Small intestine (tissue), 7 donors: ENCODE measurements at regions not wholly inside any gene's neighbourhood (a gene's known extent, or its start where the extent isn't known, plus 50 kb on each side); places are given as distances from the start of the nearest gene placed in this dataset.

ENCODE experiments used
- DNase-seq, 2 donors: peaks; one replicate each; pipeline versions ENCODE4 v3.0.0 to v3.0.0-alpha.2; 2013
- FAIRE-seq: peaks from 2 replicates; lab custom pipeline; 2012; peaks lifted over from hg19 to GRCh38; lab: Jason Lieb, UNC
- H3K27ac ChIP-seq, 3 donors: one replicate each; pipeline ENCODE4 v1.5.1; 2013; ENCODE audit warnings: low read length in 2 of 3, mild to moderate bottlenecking in 2 of 3, control low read depth in 1 of 3, inconsistent platforms in 1 of 3, low read depth in 1 of 3, moderate library complexity in 1 of 3
- H3K27me3 ChIP-seq, 3 donors: one replicate each; pipeline ENCODE4 v1.6.1; 2013; ENCODE audit warnings: low read length in 3 of 3, inconsistent platforms in 1 of 3; ENCODE audit not compliant: control insufficient read depth in 3 of 3, insufficient read depth in 3 of 3
- H3K36me3 ChIP-seq, 3 donors: one replicate each; pipeline ENCODE4 v1.6.1; 2013; ENCODE audit warnings: low read length in 3 of 3, inconsistent platforms in 1 of 3, low read depth in 1 of 3, mild to moderate bottlenecking in 1 of 3, moderate library complexity in 1 of 3; ENCODE audit not compliant: control insufficient read depth in 3 of 3, insufficient read depth in 2 of 3
- H3K4me1 ChIP-seq, 3 donors: one replicate each; pipeline ENCODE4 v1.6.1; 2013; ENCODE audit warnings: low read length in 2 of 3, inconsistent platforms in 1 of 3, low read depth in 1 of 3, mild to moderate bottlenecking in 1 of 3, moderate library complexity in 1 of 3; ENCODE audit not compliant: control insufficient read depth in 3 of 3, insufficient read depth in 2 of 3
- H3K4me3 ChIP-seq, 3 donors: one replicate each; pipeline ENCODE4 v1.5.1; 2013; ENCODE audit warnings: low read length in 3 of 3, control low read depth in 1 of 3, inconsistent platforms in 1 of 3, low read depth in 1 of 3, mild to moderate bottlenecking in 1 of 3, moderate library complexity in 1 of 3
- H3K9me3 ChIP-seq, 2 donors: one replicate each; pipeline ENCODE4 v1.6.1; 2013; ENCODE audit warnings: low read depth in 1 of 2, low read length in 1 of 2; ENCODE audit not compliant: control insufficient read depth in 2 of 2, insufficient read depth in 1 of 2
- WGBS, 3 donors: extraction: QIAGEN DNeasy Blood & Tissue Kit; methylation state at CpG; one replicate each; pipeline ENCODE4 v1.1.7; 2013; 5-methylcytosine and 5-hydroxymethylcytosine counted together
- donor health status: healthy with polysubstance abuse.
- donor health status: control.
- donor health status: control.
- donor health status: Bipolar disorder and iron deficiency.
- donor health status: healthy.

DNA sequence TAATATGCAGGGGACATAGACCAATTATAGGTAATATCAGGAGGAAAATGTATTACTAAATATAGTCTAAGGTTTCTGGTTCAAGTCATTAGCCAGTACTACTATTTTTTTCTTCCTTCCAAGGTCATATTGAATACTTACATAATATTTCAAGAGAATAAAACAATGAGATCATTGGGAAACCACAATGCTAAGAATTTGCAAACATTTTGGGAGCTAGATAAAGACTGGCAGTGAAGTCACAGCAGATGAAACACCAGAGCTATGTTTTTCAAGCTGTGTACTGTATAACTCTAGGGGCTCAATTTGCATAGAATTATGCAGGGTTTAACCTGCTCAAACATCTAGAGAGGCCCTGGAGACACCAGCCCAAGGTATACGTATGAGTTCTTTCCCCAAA lies 80.5 kb upstream of the KCNH7 start:
- WGBS, 3 donors, result 78 to 96% (median 91%) methylated on average over 1 of the region's 1 CpG
- no peaks in the 10 kb centered on the region for H3K36me3 ChIP-seq
- DNase-seq (no peak), FAIRE-seq (no peak)
- peaks cover 0 to 2% (median 0%) of the 10 kb centered on the region in 3 donors for H3K4me1 ChIP-seq
- no peaks in the 10 kb centered on the region for H3K27me3 ChIP-seq
- H3K27ac ChIP-seq, result no peak overlapping the region
- H3K4me3 ChIP-seq, result no peak overlapping the region
- peaks cover 0 to 7% of the 10 kb centered on the region in 2 donors for H3K9me3 ChIP-seq

DNA sequence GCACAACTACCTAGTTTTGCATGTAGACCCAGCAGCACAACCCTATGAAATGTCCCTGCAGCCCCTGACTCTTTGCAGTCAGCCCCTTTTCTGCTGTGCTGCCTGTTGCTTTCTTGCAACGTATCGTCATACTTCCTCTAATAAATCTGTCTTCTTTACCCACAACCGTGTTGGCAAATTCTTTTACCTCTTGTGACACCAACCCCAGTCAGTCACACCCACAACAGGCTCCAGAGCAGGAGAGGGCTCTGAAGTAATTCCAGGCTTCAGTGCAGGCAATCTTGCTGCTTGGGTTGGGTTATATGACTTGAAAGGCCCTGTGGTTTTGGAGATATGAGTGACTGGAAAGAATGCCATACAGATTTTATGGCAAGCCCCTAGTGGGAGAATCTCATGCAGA lies 79.1 kb upstream of the KCNH7 start:
- Histone ChIP-seq H3K9me3 (peaks cover 0 to 7% of the 10 kb centered on the region in 2 donors), H3K4me1 (peaks cover 0 to 2% (median 0%) of the 10 kb centered on the region in 3 donors), H3K27ac (no peak overlapping the region), H3K36me3 (no peaks in the 10 kb centered on the region), H3K27me3 (no peaks in the 10 kb centered on the region), H3K4me3 (no peak overlapping the region)
- DNase-seq (no peak), FAIRE-seq (no peak)
- 53 to 79% (median 61%) methylated on average over 3 of the region's 3 CpGs for WGBS, 3 donors

DNA sequence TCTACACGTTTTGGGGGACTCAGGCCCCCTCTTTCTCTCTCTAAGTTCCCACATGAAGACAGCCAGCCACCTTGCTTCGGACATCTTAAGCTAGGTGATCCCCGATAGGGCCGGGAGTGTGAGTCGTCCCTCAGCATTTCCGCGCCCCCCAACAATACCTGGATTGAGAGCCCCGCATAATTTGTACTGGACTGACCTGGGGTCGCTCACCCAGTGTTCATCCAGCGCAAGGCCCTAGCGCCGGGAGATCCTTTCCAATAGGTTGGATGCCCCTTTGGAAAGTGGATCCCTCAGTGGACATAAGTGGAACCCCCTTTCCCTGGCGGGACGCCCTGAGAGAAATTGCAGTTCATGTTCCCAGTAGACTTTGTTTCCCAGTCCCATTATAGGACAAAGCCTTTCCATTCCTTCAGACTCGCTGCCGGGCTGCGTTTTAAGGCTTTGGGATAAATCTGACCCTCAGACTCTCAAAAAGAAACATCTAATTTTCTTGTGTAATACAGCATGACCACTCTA lies 77.8 kb upstream of the KCNH7 start:
- Histone ChIP-seq H3K4me3 (no peak overlapping the region), H3K4me1 (no peaks in the 10 kb centered on the region), H3K36me3 (no peaks in the 10 kb centered on the region), H3K27me3 (no peaks in the 10 kb centered on the region), H3K9me3 (peaks cover 0 to 7% of the 10 kb centered on the region in 2 donors), H3K27ac (no peak overlapping the region)
- WGBS, 3 donors, result 87 to 94% (median 92%) methylated on average over 17 of the region's 17 CpGs
- DNase-seq (no peak), FAIRE-seq (no peak)

DNA sequence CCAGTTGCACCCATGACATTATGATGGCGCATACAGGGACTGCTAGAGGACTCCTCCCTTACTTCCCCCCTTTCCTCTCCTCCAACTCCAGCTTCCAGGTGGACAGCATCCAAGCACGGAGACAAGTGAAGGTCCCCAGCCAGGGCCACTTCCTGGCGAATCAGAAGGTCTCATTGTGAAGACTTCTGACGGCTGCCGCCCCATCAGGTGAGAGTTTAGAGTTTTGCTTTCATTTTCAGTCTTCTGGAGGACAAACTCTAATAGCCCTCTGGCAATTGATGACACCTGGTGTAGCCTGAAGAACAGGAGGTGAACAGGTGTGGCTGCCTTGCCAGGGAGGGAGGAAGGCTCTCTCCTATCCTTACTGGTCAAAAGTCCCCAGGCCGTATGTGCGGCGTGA lies 77.3 kb upstream of the KCNH7 start:
- Histone ChIP-seq H3K4me3 (no peak overlapping the region), H3K36me3 (no peaks in the 10 kb centered on the region), H3K27me3 (no peaks in the 10 kb centered on the region), H3K27ac (no peak overlapping the region), H3K4me1 (no peaks in the 10 kb centered on the region), H3K9me3 (peaks cover 0 to 7% of the 10 kb centered on the region in 2 donors)
- WGBS, 3 donors, result 25 to 77% (median 60%) methylated on average over 8 of the region's 8 CpGs
- peak; percentile 13 to 59 for DNase-seq
- no peak for FAIRE-seq

DNA sequence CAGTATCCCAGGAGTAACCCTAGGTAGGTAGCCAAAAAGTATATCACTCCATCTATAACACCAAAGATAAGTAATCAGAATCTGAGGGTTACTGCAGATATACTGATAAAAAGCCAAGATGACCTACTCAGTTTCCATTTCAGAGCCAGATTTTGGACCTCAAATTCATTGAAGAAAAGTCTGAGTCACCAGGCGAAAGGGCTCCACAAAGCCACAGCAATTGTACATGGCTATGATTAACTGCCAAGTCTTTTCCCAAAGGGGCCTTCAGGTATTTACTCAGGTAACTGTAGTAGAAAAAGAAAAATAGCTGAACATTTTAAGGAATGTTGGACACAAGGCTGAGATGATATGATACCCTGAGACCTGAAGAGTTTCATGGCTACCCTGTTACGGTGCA lies 75.6 kb upstream of the KCNH7 start:
- Histone ChIP-seq H3K4me1 (no peaks in the 10 kb centered on the region), H3K27me3 (no peaks in the 10 kb centered on the region), H3K9me3 (peaks cover 0 to 7% of the 10 kb centered on the region in 2 donors), H3K4me3 (no peak overlapping the region), H3K36me3 (no peaks in the 10 kb centered on the region), H3K27ac (no peak overlapping the region)
- WGBS, 3 donors, result 91 to 96% (median 91%) methylated on average over 2 of the region's 2 CpGs
- DNase-seq (no peak), FAIRE-seq (no peak)

- Histone ChIP-seq H3K36me3 (no peaks in the 10 kb centered on the region), H3K27ac (no peak overlapping the region), H3K9me3 (peaks cover 0 to 7% of the 10 kb centered on the region in 2 donors), H3K4me1 (no peaks in the 10 kb centered on the region), H3K27me3 (no peaks in the 10 kb centered on the region), H3K4me3 (no peak overlapping the region)
- 83 to 91% (median 88%) methylated on average over 2 of the region's 2 CpGs for WGBS, 3 donors
- DNase-seq (no peak), FAIRE-seq (no peak)
Measured at GRCh38 chr2:162912787-162913186, 74.2 kb upstream of the KCNH7 start.

- WGBS, 3 donors, result 43 to 55% (median 43%) methylated on average over 2 of the region's 2 CpGs
- no peaks in the 10 kb centered on the region for H3K36me3 ChIP-seq
- DNase-seq (no peak), FAIRE-seq (no peak)
- H3K9me3 ChIP-seq, result no peaks in the 10 kb centered on the region
- no peak overlapping the region for H3K4me3 ChIP-seq
- no peaks in the 10 kb centered on the region for H3K27me3 ChIP-seq
- H3K4me1 ChIP-seq, result no peaks in the 10 kb centered on the region
- H3K27ac ChIP-seq, result no peak overlapping the region
Measured at GRCh38 chr2:162908567-162908966, 70.0 kb upstream of the KCNH7 start.

DNA sequence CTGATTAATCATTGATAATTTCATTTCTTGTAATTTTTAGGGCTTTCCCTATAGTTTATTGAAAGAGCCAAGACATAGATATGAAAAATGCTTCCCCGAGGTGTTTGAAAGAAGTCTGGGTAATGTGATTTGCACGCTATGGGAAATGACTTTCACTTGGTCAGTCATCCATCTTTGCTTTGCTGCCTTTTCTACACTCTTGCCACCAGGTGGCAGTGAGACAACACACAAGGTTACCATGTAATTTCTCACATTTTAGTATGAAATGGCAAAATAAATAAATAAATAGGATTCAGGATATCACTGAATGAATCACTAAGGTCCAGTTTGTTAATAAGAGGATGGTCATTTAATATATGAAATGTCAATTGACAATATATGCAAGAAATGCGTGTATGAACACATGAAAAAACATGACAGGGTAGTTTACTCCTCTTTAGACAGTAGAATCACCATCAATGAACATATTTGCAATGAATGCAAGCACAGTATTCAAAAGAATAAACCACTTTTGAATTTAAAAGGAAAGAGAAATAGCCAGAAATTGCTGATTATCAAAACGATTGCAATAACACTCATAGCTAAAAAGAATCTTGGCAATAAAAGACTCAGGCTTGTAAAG lies 52.2 kb upstream of the KCNH7 start:
- Histone ChIP-seq H3K4me1 (no peaks in the 10 kb centered on the region), H3K9me3 (no peaks in the 10 kb centered on the region), H3K27me3 (no peaks in the 10 kb centered on the region), H3K36me3 (no peaks in the 10 kb centered on the region), H3K27ac (no peak overlapping the region), H3K4me3 (no peak overlapping the region)
- 25 to 32% (median 32%) methylated on average over 4 of the region's 4 CpGs for WGBS, 3 donors
- FAIRE-seq (peak; percentile 15), DNase-seq (peak; percentile 52 to 53)

DNA sequence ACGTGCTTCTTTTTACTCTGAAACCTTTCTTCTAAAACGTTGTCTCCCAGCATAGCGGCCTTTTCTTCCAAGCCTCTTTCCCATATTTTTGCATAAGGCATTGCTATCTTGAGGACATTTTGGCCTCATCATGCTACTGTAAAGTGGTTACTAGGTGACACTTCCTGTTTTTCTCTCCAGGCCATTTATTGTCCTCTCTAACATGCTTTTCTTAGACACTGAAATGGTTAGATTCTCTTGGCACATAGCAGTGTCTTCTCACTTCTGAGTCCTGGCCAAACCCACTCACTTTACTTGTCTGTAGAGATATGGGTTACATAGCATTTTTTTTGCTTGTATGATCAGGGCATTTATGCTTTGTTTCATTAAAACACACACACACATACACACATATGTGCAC lies 50.1 kb upstream of the KCNH7 start:
- DNase-seq (no peak), FAIRE-seq (no peak)
- no peak overlapping the region for H3K4me3 ChIP-seq
- no peak overlapping the region for H3K27ac ChIP-seq
- 78 to 89% (median 79%) methylated on average over 3 of the region's 3 CpGs for WGBS, 3 donors
- no peaks in the 10 kb centered on the region for H3K27me3 ChIP-seq
- no peaks in the 10 kb centered on the region for H3K9me3 ChIP-seq
- H3K4me1 ChIP-seq, result no peaks in the 10 kb centered on the region
- H3K36me3 ChIP-seq, result no peaks in the 10 kb centered on the region
